ENCODE measurements at regions not wholly inside any gene's neighbourhood (a gene's known extent, or its start where the extent isn't known, plus 50 kb on each side); places are given as distances from the start of the nearest gene placed in this dataset.

GRCh38 chr14:38752750-38753149 is 350.3 kb downstream of the SEC23A start:
- Histone ChIP-seq H3K4me1 (no peaks in the 10 kb centered on the region), H3K27ac (no peak overlapping the region), H3K4me3 (no peak overlapping the region), H3K36me3 (no peaks in the 10 kb centered on the region), H3K27me3 (no peaks in the 10 kb centered on the region), H3K9me3 (peaks cover 0 to 3% of the 10 kb centered on the region in 2 donors)
- peak; percentile 26 for ATAC-seq
- DNase-seq = no peak
- no peak for TF ChIP-seq CTCF (IDR thresholded peaks at IDR 0.05)
- intact Hi-C loops (cut with DNase I) = no loop called here

- H3K27ac ChIP-seq = no peak overlapping the region
- intact Hi-C loops (cut with DNase I) = no loop called here
- no peak overlapping the region for H3K4me3 ChIP-seq
Measured at GRCh38 chr14:38752341-38752740, 350.7 kb downstream of the SEC23A start.

GRCh38 chr14:38751459-38751858 is 351.6 kb downstream of the SEC23A start:
- no peak for ATAC-seq
- no peaks in the 10 kb centered on the region for H3K4me1 ChIP-seq
- H3K9me3 ChIP-seq = peaks cover 0 to 3% of the 10 kb centered on the region in 2 donors
- no peak overlapping the region for H3K27ac ChIP-seq
- DNase-seq = no peak
- no peaks in the 10 kb centered on the region for H3K36me3 ChIP-seq
- TF ChIP-seq CTCF (IDR thresholded peaks at IDR 0.05) = no peak
- intact Hi-C loops (cut with DNase I) = no loop called here
- H3K27me3 ChIP-seq = no peaks in the 10 kb centered on the region
- no peak overlapping the region for H3K4me3 ChIP-seq

More at GRCh38 chr14:38752341-38752740, 350.7 kb downstream of the SEC23A start:
- DNase-seq (no peak), ATAC-seq (no peak)
- Histone ChIP-seq H3K9me3 (peaks cover 0 to 3% of the 10 kb centered on the region in 2 donors), H3K36me3 (no peaks in the 10 kb centered on the region), H3K4me1 (no peaks in the 10 kb centered on the region), H3K27me3 (no peaks in the 10 kb centered on the region)
- TF ChIP-seq CTCF (IDR thresholded peaks at IDR 0.05) = no peak

- TF ChIP-seq CTCF (IDR thresholded peaks at IDR 0.05) = no peak
- peak; percentile 44 for ATAC-seq
- H3K4me1 ChIP-seq = no peaks in the 10 kb centered on the region
- H3K9me3 ChIP-seq = no peaks in the 10 kb centered on the region
- intact Hi-C loops (cut with DNase I) = no loop called here
- H3K4me3 ChIP-seq = no peak overlapping the region
- H3K27ac ChIP-seq = no peak overlapping the region
- no peaks in the 10 kb centered on the region for H3K27me3 ChIP-seq
- no peaks in the 10 kb centered on the region for H3K36me3 ChIP-seq
- DNase-seq = no peak
Measured at GRCh38 chr14:38749936-38750335, 353.1 kb downstream of the SEC23A start.

- intact Hi-C loops (cut with DNase I) = no loop called here
- no peaks in the 10 kb centered on the region for H3K36me3 ChIP-seq
- no peak overlapping the region for H3K27ac ChIP-seq
- no peaks in the 10 kb centered on the region for H3K9me3 ChIP-seq
- no peak for ATAC-seq
- H3K27me3 ChIP-seq = no peaks in the 10 kb centered on the region
- no peak overlapping the region for H3K4me3 ChIP-seq
- TF ChIP-seq CTCF (IDR thresholded peaks at IDR 0.05) = no peak
- no peak for DNase-seq
- H3K4me1 ChIP-seq = no peaks in the 10 kb centered on the region
Measured at GRCh38 chr14:38745861-38746260, 357.2 kb downstream of the SEC23A start.

Data from left lung (tissue), 4 donors.